Endodermal cell (in vitro differentiated cells): ENCODE measurements at regions not wholly inside any gene's neighbourhood (a gene's known extent, or its start where the extent isn't known, plus 50 kb on each side); places are given as distances from the start of the nearest gene placed in this dataset.

ENCODE experiments used
- DNase-seq: peaks from one replicate; pipeline ENCODE4 v3.0.0-alpha.2; 2017
- H3K27ac ChIP-seq: 2 replicates; pipeline ENCODE4 v1.5.1; 2013; ENCODE audit warnings: mild to moderate bottlenecking, low read depth, low read length, moderate library complexity
- H3K27me3 ChIP-seq: 2 replicates; pipeline ENCODE4 v1.6.1; 2013; ENCODE audit warnings: mild to moderate bottlenecking, low read length, moderate library complexity; ENCODE audit not compliant: insufficient read depth, control insufficient read depth, poor library complexity, severe bottlenecking
- H3K36me3 ChIP-seq: 2 replicates; pipeline ENCODE4 v1.7.0; 2013; ENCODE audit warnings: mild to moderate bottlenecking, low read length, moderate library complexity; ENCODE audit not compliant: control insufficient read depth, insufficient read depth
- H3K4me1 ChIP-seq: one replicate; pipeline ENCODE4 v1.7.0; 2013; ENCODE audit warnings: low read length; ENCODE audit not compliant: control insufficient read depth, insufficient read depth
- H3K4me3 ChIP-seq: 2 replicates; pipeline ENCODE4 v1.5.1; 2013; ENCODE audit warnings: mild to moderate bottlenecking, low read length, moderate library complexity
- H3K9ac ChIP-seq: 2 replicates; pipeline ENCODE4 v1.6.1; 2013; ENCODE audit warnings: mild to moderate bottlenecking, low read length, moderate library complexity; ENCODE audit not compliant: poor library complexity, severe bottlenecking; ENCODE audit errors: extremely low read depth
- H3K9me3 ChIP-seq: 2 replicates; pipeline ENCODE4 v1.6.1; 2013; ENCODE audit warnings: mild to moderate bottlenecking, low read length, moderate library complexity; ENCODE audit not compliant: control insufficient read depth
- H3K27ac Mint-ChIP-seq: 2 replicates; pipeline ENCODE4 v1.8.0; 2020; ENCODE audit warnings: mixed read lengths
- H3K27me3 Mint-ChIP-seq: 2 replicates; pipeline ENCODE4 v1.8.0; 2021; ENCODE audit warnings: mild to moderate bottlenecking, mixed read lengths; ENCODE audit not compliant: insufficient read depth
- H3K36me3 Mint-ChIP-seq: 2 replicates; pipeline ENCODE4 v1.8.0; 2020; ENCODE audit warnings: low read depth, mixed read lengths
- H3K4me1 Mint-ChIP-seq: 2 replicates; pipeline ENCODE4 v1.8.0; 2020; ENCODE audit warnings: mixed read lengths
- H3K4me3 Mint-ChIP-seq: 2 replicates; pipeline ENCODE4 v1.8.0; 2020; ENCODE audit warnings: mild to moderate bottlenecking, moderate library complexity, mixed read lengths
- H3K9me3 Mint-ChIP-seq: 2 replicates; pipeline ENCODE4 v1.8.0; 2020; ENCODE audit warnings: mild to moderate bottlenecking, mixed read lengths
- WGBS, 2 experiments: methylation state at CpG; one replicate each; pipeline versions ENCODE4 v1.1.5 to v1.1.7; 2013; ENCODE audit warnings: missing lambda C conversion rate in 2 of 2, mixed read lengths in 1 of 2; ENCODE audit not compliant: insufficient coverage in 1 of 2, insufficient read length in 1 of 2; 5-methylcytosine and 5-hydroxymethylcytosine counted together
- TF ChIP-seq, protein P1 (sequence below): fragments of 200-600 bp; sonication (generic); conservative IDR thresholded peaks from 2 replicates; pipeline ENCODE4 v1.5.0; 2021; ENCODE audit warnings: antibody characterized with exemption, mild to moderate bottlenecking

DNA sequence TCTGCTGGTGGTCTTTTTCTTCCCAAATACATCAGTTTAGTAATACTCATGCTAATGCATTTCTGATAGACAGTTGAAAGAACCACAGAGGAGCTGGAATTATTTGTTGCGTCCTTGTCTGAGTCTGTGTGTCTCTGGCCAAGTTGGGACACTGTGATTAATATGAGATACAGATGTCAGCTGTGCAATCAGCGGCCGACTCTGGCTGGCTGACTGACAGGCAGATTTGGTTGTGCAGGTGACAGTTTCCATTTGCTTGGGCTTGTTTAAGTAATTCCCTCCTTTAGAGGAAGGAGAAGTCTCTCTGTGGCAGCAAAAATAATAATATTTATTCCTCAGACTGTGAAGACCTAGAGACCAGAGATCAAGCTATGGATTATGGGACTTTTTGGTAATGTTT lies 176.2 kb upstream of the CHRM2 start:
- peaks cover 5% of the 10 kb centered on the region for H3K4me1 Mint-ChIP-seq
- H3K36me3 Mint-ChIP-seq, result no peaks in the 10 kb centered on the region
- WGBS, 2 experiments, result 93 to 95% methylated on average over 3 of the region's 3 CpGs
- Histone ChIP-seq H3K27me3 (no peaks in the 10 kb centered on the region), H3K9ac (no peak overlapping the region), H3K9me3 (no peaks in the 10 kb centered on the region), H3K27ac (no peak overlapping the region), H3K4me1 (no peaks in the 10 kb centered on the region), H3K36me3 (no peaks in the 10 kb centered on the region), H3K4me3 (no peak overlapping the region)
- no peak overlapping the region for H3K4me3 Mint-ChIP-seq
- TF ChIP-seq, protein P1, sequence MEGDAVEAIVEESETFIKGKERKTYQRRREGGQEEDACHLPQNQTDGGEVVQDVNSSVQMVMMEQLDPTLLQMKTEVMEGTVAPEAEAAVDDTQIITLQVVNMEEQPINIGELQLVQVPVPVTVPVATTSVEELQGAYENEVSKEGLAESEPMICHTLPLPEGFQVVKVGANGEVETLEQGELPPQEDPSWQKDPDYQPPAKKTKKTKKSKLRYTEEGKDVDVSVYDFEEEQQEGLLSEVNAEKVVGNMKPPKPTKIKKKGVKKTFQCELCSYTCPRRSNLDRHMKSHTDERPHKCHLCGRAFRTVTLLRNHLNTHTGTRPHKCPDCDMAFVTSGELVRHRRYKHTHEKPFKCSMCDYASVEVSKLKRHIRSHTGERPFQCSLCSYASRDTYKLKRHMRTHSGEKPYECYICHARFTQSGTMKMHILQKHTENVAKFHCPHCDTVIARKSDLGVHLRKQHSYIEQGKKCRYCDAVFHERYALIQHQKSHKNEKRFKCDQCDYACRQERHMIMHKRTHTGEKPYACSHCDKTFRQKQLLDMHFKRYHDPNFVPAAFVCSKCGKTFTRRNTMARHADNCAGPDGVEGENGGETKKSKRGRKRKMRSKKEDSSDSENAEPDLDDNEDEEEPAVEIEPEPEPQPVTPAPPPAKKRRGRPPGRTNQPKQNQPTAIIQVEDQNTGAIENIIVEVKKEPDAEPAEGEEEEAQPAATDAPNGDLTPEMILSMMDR, result no peak
- peaks cover 3% of the 10 kb centered on the region for H3K27me3 Mint-ChIP-seq
- no peaks in the 10 kb centered on the region for H3K9me3 Mint-ChIP-seq
- no peak overlapping the region for H3K27ac Mint-ChIP-seq
- DNase-seq, result no peak

DNA sequence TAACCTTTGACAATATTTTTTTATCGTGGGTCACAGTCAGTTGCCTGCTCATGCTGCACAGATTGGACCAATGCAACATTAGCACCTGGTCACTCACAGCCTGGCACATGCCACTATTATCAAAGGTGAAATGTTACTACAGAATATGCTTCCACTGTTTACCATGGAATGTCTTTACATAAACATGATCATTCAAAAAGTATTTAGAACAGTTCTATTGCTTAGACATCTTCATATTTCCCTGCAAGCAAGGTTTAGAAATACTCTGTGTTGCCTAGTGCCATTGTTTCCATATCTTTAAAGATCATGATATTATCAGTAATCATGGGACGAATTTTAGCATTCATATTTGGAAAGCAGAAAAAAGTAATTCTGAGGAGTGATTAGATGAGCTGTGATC lies 179.9 kb upstream of the CHRM2 start:
- Histone ChIP-seq H3K4me3 (no peak overlapping the region), H3K27ac (no peak overlapping the region), H3K9ac (no peak overlapping the region), H3K4me1 (no peaks in the 10 kb centered on the region), H3K27me3 (no peaks in the 10 kb centered on the region), H3K36me3 (no peaks in the 10 kb centered on the region), H3K9me3 (no peaks in the 10 kb centered on the region)
- TF ChIP-seq, protein P1, result no peak
- Mint-ChIP-seq H3K9me3 (no peaks in the 10 kb centered on the region), H3K27me3 (peaks cover 3% of the 10 kb centered on the region), H3K4me1 (peaks cover 1% of the 10 kb centered on the region), H3K4me3 (no peak overlapping the region), H3K27ac (no peak overlapping the region), H3K36me3 (no peaks in the 10 kb centered on the region)
- DNase-seq, result no peak
- WGBS, 2 experiments, result 85 to 100% methylated on average over 1 to 2 of the region's 2 CpGs

DNA sequence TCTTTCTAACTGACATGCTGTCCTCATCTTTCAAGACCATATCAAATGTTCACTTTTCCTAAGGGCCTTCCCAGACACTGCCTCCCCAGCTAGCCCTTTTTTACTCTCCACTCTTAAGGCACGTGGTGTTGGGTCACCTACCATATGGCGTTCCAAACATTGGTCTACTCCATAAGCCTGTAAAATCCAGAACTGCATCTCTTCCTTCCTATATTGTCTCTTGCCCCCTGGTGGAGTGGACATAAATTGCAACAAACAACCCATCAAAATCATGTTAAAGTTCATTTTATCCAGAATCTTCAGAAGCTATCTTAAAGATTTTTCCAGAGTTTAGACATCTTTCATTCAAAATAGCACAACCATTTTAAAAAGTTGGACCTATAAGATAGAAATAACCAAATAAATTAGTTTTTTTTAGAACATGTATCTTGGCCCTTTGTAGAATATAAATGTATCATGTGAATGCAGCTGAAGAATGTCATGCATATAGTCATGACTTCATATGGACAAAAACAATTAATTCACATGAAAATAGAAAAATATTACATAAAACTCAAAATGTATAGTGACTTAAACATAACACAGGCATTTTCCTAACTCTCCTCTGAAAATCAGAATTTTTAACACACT lies 180.6 kb upstream of the CHRM2 start:
- no peak overlapping the region for H3K4me3 ChIP-seq
- H3K9ac ChIP-seq, result no peak overlapping the region
- H3K27ac ChIP-seq, result no peak overlapping the region
- peaks cover 3% of the 10 kb centered on the region for H3K27me3 Mint-ChIP-seq
- H3K4me1 Mint-ChIP-seq, result no peaks in the 10 kb centered on the region
- no peaks in the 10 kb centered on the region for H3K36me3 ChIP-seq
- 92 to 94% methylated on average over 2 of the region's 2 CpGs for WGBS, 2 experiments
- no peak overlapping the region for H3K27ac Mint-ChIP-seq
- no peaks in the 10 kb centered on the region for H3K27me3 ChIP-seq
- H3K9me3 ChIP-seq, result no peaks in the 10 kb centered on the region
- H3K36me3 Mint-ChIP-seq, result no peaks in the 10 kb centered on the region
- no peak overlapping the region for H3K4me3 Mint-ChIP-seq
- TF ChIP-seq, protein P1, result peak; percentile 79
- no peaks in the 10 kb centered on the region for H3K9me3 Mint-ChIP-seq
- DNase-seq, result peak; percentile 51
- no peaks in the 10 kb centered on the region for H3K4me1 ChIP-seq
